Activated CD4-positive, alpha-beta T cell treated with anti-CD3 and anti-CD28 coated beads for 24 hours (primary cell): ENCODE measurements at regions not wholly inside any gene's neighbourhood (a gene's known extent, or its start where the extent isn't known, plus 50 kb on each side); places are given as distances from the start of the nearest gene placed in this dataset.

Experiments
- DNase-seq, 2 donors: peaks; one replicate each; pipeline ENCODE4 v3.0.0-alpha.2; 2020; ENCODE audit warnings: low read depth in 2 of 2

DNA sequence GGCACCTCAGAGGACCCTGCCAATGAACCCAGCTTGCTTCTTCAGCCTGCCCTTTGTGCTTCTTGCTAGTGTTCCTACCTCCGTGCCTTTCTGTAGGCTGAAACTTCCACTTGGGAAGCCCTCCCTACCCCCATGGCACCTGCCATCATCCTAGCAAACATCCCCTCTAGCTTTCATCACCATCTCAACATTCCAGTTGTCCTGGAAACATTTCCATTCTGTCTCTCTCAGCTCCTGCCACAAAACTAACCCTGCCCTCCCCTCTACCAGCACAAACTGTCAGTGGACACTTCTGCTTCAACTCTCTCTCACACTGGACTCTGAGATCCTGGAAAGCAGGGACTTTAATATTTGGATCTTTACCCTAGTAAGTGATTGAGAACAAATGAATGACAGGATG, 525.8 kb upstream of the TENM4 start:
- no peak for DNase-seq

DNA sequence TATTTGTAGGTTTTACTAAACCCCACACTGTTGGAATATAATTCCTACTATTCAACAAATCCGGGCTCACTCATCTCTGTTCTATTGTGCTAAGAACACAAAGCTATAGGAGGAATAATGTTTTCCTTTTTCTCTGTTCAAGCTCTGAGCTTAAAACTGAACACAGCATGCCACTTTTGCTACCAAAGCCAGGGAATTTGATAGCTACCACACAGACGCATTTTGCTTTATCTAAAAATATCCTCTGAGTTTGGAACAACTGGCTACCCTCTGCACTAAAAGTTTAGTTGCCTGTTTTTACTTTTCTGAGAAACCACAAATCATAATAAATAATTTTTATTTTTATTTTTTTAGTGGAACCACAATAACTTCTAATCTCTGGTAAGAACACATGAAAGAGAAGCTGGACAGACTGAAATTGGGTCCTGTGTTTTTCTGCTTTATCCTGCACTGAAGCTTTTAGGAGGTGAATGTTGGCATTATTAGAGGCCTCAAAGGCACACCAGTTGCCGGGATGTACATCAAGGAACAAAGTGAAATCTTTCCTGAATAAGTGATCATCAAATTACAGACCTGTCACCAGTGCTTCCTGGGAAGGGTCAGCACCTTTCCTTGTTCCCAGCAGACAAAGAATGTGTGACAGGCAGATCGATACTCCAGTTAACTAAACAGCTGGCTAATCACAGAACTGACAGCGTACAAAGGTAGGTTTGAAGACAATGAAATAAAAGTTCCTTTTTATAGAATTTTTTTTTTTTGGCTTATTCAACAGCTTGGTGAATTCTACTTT, 523.2 kb upstream of the TENM4 start:
- DNase-seq, result no peak

DNA sequence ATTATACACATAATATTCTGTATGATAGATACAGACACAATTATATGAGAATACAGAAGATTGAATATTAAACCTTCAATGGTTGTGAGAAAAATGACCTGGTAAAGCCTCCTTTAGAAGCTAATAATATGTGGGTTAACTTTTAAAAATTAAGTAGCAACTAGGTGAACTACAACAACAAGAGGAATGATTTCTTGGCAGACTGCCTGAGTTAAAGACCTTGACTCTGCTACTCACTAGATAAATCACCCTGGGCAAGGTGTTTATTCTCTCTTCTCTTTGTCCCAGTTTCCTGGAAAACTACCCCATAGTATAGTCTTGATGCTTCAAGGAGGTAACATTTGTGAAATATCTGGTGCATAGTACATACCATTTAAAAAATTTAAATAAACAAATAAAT, 519.6 kb upstream of the TENM4 start:
- DNase-seq, result no peak

DNA sequence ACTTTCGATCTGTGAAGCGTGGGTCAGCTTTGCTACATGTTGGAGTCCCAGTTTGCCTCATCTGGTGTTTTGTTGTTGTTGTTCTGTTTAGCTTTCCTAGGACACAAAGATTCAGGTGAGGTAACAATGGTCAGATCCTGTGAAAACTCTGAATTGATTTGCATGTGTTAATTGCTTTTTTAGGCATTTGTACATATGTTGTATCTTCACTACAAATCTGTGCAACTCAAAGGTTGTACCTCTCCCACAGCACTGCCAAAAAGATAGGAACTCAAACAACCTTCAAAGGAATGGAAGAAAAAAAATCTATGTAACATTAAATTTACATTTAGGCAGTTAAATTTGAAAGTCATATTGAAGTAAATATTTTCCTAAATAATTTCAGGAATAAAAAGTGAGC, 518.5 kb upstream of the TENM4 start:
- DNase-seq, result no peak

DNA sequence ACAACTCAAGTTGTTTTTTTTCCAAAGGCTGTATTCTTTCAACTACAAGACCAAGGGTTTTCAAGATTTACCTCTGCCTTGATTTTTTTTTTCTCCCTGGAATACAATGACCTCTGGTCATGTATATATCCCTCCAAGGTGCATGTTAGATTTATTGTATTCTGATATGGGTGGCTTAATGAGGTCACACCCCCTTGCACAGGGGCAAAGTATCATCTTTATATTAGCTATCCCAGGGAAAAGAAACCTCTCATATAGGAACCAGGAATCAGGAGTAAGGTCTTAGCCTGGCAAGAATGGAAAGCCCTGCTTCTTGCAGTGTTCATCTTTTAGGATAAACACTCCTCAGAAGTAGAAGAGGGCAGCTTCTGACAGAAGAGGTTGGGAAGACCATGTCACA, 516.9 kb upstream of the TENM4 start:
- no peak for DNase-seq

DNA sequence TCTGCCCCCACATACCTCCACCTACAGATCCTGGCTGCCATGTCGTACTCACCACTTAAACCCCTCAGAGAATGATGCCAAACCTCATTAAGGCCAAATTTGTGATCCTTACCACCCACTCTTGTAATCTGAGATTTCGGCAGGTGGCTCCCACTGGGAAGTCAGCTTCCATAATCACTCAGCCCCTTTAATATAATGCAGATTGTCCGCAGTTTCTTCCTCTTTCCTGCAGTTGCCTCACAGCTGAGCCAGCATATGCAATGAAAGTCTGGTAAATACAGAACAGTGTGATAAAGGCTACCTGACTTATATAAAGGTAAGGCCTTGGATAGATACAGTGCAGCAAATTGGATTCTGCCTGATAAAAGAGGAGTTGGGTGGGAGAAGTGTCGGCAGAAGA, 515.2 kb upstream of the TENM4 start:
- DNase-seq, result no peak

DNA sequence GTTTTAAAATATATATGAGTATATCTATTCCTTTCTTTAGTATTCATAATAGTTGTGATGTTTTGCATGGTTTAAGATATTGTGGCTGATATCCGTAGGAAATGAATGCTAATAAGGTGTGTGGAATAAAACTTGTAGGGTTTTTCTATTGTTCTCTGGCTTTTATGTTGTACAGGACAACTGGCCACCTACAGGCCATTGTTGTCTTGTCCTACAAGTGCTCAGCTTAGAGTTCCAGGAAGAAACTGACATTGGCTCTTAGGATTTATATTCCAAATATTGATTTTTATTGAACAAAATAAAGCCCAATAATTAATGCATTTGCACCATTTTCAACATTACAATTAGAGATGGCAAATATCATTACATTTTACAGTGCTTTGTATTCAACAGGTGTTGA, 512.8 kb upstream of the TENM4 start:
- DNase-seq, result no peak

DNA sequence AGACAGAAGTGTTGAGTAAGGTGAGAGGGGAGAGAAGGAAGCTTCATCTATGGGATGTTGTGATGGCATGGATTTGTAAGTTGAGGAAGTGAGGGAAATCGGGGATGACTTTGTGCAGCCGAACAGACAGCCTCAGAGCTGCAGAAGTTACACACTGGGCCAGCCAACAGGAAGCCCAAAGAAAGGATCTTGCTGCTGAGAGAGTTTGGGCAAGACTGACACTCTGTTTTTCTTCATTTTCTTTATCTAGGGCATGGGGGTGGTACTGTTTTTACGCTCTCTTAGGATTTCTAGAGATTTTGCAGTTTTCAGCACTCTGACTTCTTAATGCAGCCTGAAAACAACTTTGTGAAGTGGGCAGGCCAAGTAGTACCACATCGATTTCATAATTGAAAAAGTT, 509.9 kb upstream of the TENM4 start:
- DNase-seq, result no peak

DNA sequence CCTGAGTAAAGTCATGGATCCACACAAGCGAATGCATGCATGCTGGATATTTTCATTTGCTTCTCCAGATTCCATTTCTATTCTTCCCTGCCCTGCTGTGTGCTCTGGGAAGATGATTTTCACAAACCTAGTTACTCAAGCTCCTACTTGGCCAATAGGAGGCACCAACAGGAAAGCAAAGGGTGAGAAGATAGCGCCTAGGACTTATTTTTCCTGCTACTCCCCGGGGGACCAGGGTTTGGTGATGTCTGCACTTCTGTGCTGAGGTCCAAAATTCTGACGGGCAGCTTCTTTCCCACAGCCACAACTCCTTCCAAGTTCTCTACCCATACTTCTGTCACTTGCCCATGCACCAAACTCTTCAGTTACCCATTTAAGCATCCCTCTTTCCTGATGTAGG, 509.3 kb upstream of the TENM4 start:
- no peak for DNase-seq

DNA sequence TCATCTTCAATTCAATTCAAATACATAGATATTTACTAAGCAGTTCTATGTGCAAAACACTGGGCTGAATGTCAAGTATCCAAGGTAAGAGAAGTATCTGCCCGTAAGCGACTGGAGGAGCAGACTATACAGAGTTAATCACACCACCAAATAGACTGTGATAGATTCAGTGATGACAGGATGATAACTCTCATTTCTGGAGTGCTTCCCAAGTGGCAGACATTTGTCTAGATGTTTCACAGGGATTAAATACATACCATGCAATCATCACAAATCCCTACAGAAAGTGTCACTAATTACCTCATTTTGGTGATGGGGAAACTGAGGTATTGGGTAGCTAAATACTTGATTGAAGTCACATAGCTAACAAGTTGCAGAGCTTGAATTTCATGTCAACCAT, 508.7 kb upstream of the TENM4 start:
- DNase-seq, result no peak

DNA sequence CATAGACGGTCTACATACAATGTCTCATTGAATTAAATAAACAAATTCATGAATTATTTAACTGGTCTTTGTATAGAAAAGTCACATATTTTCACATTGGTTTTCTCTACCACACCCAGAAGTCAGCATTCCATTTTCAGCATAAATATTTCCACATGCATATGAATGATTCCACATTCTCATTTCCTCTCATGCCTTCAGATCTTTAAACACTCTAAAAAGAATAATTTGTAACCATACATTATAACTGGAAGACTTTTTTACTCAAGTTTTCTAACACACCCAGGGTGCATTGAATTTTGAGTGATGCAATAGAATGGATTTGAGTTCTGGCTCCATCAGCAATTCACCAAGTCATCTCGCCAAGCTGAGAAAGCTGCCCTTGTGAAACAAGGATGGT, 501.8 kb upstream of the TENM4 start:
- DNase-seq, result no peak

DNA sequence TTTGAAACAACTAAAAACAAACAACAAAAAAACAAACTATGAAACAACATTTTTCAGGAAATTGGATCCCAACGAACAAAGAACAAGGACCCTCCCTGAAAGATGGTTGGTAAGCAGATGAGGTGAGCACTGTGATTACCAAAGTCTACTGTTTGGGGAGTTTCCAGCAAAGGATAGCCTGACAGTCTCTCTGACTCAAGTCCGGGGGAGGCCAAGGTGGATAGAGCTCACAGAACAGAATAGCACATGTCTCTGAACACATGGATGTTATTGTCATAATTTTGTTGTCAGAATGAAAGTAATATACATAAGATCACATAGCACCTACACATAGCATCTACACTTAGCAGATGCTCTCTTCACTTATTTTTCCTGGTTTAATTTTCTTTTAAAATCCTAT, 501.3 kb upstream of the TENM4 start:
- DNase-seq, result no peak

DNA sequence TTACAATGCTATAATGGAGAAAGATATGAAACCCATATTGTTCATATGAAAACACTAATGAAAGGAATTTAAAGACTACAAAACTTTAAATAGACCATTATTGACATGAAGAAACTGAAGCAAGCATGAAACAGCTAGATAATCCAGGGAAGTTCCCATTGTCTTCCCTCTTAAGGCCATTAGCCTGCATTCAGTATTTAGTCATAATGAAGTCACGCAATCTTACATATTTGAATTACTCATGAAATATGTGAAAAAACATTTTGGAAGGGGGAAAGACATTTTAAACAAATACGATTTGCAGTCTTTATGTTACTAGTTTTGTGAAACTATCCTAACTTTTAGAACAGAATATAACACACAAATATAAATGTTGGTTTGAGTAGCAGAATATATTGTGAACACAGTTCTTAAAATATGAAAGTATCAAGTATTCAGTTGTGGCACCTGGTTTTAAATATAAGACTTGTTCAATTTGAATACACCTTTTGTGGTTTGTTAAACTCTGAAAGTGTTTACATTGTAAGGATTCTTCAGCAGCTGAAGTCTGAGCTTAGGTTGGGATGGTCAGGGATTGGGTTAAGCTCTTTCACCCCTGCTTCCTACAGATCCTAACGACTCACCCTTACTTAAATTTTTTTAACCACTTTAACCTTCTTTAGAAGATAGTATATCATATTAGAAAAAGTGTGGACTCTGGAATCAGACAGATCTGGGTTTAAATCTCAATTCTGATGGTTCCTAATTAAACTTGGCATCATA, 500.3 kb upstream of the TENM4 start:
- DNase-seq, result no peak

DNA sequence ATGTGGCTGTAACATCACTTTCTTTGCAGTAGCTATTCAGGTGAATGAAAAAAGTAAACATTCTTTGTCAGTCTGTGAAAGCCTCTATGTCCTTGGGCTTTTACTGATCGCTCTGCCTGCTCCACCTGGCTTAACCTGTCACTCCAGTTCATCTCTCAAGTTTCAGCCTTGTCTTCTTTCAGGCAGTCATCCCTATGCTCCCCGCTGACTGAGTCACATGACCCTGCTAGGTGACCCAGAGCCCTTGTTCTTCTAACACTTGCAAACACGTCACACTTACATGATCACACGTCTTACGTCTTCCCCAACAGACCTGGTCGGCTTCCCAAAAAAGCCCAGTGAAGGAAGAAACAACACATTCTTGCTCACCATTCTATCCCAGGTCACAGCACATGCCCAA, 499.3 kb upstream of the TENM4 start:
- DNase-seq, result no peak

DNA sequence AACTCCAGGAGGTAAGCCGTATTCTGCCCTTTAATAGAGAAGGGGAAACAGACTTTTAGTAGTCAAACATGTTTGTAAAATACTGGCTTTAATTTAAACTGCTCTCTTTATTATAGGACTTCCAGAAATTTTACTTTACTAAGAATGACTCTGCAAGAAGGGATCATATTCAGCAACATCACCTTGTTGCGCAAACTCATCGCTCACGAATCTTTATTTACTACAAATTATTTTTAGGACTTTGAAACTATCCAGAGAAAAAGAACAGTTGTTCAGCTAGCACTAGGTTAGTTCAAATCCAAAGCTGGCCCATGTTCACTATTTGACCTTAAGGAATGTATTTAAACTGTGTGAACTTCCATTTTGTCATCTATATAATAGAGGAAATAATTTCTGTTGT, 498.3 kb upstream of the TENM4 start:
- DNase-seq, result no peak

DNA sequence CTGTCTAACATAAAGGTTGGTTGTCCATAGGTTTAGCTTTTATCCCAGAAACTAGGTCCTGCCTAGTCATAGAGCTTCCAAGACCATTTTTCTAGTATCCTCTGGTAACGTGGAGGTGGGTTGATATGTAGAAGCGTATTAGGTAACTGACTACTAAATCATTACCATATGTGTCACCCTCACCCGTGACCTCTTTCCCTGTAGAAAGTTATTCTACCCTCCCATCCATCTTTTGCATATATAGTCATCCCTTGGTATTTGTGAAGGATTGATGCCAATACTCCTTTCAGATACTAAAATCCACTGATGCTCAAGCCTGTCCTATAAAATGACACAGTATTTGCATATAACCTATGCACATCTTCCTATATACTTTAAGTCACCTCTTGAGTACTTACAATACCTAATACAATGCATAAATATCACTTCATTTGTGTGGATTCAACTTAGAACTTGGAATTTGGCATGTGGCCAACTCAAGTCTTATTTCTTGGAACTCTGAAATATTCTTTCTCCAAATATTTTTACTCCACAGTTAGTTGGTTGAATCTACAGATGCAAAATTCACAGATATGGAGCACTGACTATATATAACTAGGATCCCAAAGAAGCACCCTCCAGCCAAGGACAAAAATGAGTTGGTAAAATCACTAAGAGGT, 497.0 kb upstream of the TENM4 start:
- no peak for DNase-seq

DNA sequence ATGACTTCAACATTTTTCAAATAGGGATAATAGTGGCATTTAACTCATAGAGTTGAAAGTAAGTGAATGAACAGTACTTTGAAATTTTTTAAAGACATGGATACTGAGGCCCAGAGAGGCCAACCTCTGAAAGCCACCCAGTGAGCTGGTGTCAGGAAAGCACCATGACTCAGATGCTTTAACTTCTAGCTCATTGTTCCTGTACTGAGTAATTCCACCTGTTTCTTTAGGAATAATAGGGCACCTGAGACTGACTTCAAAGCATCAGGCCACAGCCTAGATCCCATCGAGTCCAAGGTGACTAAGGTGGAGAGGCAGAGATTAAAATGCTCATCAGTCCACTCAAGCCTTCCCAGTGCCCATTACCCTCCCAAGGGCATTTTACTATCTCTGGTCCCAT, 491.8 kb upstream of the TENM4 start:
- DNase-seq, result no peak

DNA sequence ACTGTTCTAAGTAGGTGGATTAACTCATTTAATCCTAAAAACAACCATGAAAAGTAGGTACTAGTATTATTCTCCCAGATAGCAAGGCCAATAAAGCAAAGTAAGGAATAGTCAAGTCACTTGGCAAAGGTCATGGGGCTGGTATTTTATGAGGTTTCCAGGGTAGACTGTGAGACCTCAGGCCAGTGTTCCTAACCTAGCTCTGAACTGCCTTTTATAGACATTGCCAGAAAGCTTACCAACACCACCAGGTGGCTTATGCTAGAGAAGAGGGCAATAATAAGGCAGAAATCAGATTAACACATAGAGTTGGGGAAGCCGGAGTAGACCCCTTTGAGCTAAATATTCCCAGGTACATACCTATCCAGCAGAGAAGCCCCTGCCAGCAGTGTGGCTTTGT, 490.9 kb upstream of the TENM4 start:
- DNase-seq, result no peak

DNA sequence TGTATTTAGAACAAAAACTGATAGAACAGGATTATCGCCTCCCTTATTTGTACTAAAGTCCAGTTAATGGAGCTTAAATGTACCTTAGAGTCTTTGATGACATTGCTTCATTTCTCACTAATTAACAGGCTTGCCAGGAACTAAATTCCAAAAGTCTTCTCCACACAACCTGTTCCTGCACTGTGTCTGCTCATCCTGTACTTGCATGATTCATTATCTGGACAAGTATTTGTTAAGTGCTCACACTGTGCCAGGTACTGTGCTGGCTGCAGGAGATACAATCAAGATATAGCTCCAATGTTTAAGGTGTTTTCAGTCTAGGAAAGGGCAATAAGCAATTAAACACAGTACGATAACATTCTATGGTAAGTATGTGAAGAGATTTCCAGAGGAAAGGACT, 485.9 kb upstream of the TENM4 start:
- DNase-seq, result no peak

DNA sequence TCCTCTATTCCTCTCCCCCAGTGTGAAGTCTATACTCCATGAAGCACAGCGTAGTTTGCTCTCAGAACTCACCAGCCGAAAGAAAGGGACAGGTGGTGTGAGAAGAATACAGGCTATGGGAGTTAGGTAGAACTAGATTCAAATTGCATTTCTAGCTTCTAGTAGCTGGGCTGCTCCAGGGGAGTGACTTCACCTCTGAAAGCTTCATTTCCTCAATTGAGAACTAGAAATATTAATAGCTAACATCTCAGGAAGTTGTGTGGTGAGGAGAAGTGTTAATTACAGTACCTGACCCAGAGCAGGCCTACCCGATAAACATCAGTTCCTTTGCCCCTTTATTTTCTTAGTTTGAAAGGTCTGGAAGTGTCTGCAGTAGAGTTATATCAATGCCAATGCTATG, 484.7 kb upstream of the TENM4 start:
- no peak for DNase-seq

DNA sequence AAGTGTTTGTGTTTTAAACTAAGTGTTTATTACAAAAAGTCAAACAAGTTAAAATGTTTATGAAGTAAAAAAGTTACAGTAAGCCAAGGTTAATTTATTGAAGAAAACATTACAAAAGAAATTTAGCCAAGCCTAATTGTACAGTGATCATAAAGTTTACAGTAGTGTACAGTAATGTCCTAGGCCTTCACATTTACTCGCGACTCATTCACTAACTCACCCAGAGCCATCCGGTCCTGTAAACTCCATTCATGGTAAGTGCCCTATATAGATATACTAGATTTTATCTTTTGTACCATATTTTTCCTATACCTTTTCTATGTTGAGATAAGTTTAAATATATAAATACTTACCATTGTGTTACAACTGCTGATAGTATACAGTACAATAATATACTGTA, 481.8 kb upstream of the TENM4 start:
- DNase-seq, result no peak

DNA sequence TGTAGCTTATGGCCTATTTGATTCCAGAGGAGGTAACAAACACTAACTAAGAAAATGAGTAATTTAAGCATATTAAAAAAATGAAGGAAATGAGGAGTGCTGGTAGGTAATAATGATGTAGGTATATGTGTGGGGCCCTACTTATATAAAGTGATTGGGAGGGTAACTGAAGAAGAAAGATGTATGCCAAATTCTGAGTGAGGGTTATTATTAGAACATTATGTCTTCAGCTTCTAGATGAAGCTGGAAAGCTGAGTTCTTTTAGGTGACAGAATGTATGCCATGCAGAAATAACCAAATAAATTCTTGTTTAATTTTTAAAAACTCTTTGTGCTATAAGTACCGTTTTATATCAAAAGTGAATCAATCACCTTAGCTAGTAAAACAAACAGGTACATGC, 479.6 kb upstream of the TENM4 start:
- no peak for DNase-seq

DNA sequence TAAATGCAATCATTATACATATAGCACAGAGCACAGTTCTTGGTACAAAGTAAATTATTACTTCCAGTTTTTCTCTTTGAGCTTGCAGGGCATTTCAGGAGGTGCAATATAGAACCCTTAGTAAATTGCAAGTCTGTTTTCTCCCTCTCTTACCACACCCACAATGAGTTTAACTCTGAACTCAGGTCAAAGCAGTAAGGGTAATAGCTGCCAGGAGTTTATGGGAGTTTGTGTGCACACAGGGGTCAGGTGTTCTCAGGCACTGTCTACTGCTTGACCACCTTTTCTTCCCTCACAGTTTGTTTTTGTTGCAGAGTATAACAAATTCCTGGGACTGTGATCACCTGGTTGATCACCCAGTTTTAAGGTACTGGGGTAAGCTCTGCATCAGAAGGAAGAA, 478.5 kb upstream of the TENM4 start:
- DNase-seq, result no peak
